Ascending aorta (tissue), 2 donors: ENCODE measurements at regions not wholly inside any gene's neighbourhood (a gene's known extent, or its start where the extent isn't known, plus 50 kb on each side); places are given as distances from the start of the nearest gene placed in this dataset.

Experiments
- DNase-seq, 2 donors: peaks; one replicate each; pipeline ENCODE4 v3.0.0-alpha.2; 2019; ENCODE audit warnings: low spot score in 2 of 2
- H3K27ac ChIP-seq, 2 donors: fragments of 200-600 bp; sonication (generic); one replicate each; pipeline ENCODE4 v1.5.1; 2016 to 2017; ENCODE audit warnings: mild to moderate bottlenecking in 1 of 2
- H3K27me3 ChIP-seq: fragments of 200-600 bp; sonication (generic); one replicate; pipeline ENCODE4 v1.5.1; 2017
- H3K36me3 ChIP-seq, 2 donors: fragments of 200-600 bp; sonication (generic); one replicate each; pipeline ENCODE4 v1.5.1; 2016
- H3K4me1 ChIP-seq, 2 donors: fragments of 200-600 bp; sonication (generic); one replicate each; pipeline ENCODE4 v1.5.1; 2016 to 2017; ENCODE audit warnings: mild to moderate bottlenecking in 1 of 2
- H3K4me3 ChIP-seq, 2 donors: fragments of 200-600 bp; sonication (generic); one replicate each; pipeline ENCODE4 v1.5.1; 2016 to 2017; ENCODE audit warnings: mild to moderate bottlenecking in 1 of 2
- H3K9me3 ChIP-seq, 2 donors: fragments of 200-600 bp; sonication (generic); one replicate each; pipeline ENCODE4 v1.5.1; 2016
- CTCF ChIP-seq, 3 experiments: fragments of 200-600 bp in 2 of 3; fragments of 450-650 bp in 1 of 3; sonication (generic) in 2 of 3; IDR thresholded peaks; one replicate each; pipeline ENCODE4 v1.5.1; 2016 to 2019; ENCODE audit warnings: antibody characterized with exemption in 3 of 3, mild to moderate bottlenecking in 1 of 3, moderate library complexity in 1 of 3
- intact Hi-C: fragments of 100-400 bp; cut with DNase I; formaldehyde crosslinking; loops from one replicate; pipeline ENCODE4 v1.15.1; 2023

- no peak for TF ChIP-seq CTCF (IDR thresholded peaks at IDR 0.05)
- intact Hi-C loops = no loop called here
- Histone ChIP-seq H3K27ac (no peak overlapping the region), H3K27me3 (no peaks in the 10 kb centered on the region), H3K9me3 (no peaks in the 10 kb centered on the region), H3K36me3 (no peaks in the 10 kb centered on the region), H3K4me3 (no peak overlapping the region), H3K4me1 (no peaks in the 10 kb centered on the region)
- no peak for DNase-seq
Measured at GRCh38 chr18:29465526-29465925, 1288.6 kb upstream of the CDH2 start.

GRCh38 chr18:29459972-29460371, 1283.0 kb upstream of the CDH2 start:
- H3K4me3 ChIP-seq = no peak overlapping the region
- intact Hi-C loops = no loop called here
- no peak overlapping the region for H3K27ac ChIP-seq
- H3K4me1 ChIP-seq = no peaks in the 10 kb centered on the region
- no peaks in the 10 kb centered on the region for H3K27me3 ChIP-seq
- no peaks in the 10 kb centered on the region for H3K36me3 ChIP-seq
- DNase-seq = no peak
- H3K9me3 ChIP-seq = no peaks in the 10 kb centered on the region
- no peak for TF ChIP-seq CTCF (IDR thresholded peaks at IDR 0.05)

- no peaks in the 10 kb centered on the region for H3K9me3 ChIP-seq
- H3K4me3 ChIP-seq = no peak overlapping the region
- H3K36me3 ChIP-seq = no peaks in the 10 kb centered on the region
- intact Hi-C loops = no loop called here
- H3K27me3 ChIP-seq = no peaks in the 10 kb centered on the region
- H3K4me1 ChIP-seq = no peaks in the 10 kb centered on the region
- no peak overlapping the region for H3K27ac ChIP-seq
- no peak for DNase-seq
- TF ChIP-seq CTCF (IDR thresholded peaks at IDR 0.05) = no peak
Measured at GRCh38 chr18:29457316-29457889, 1280.5 kb upstream of the CDH2 start.

GRCh38 chr18:29449424-29449823, 1272.5 kb upstream of the CDH2 start:
- H3K9me3 ChIP-seq = no peaks in the 10 kb centered on the region
- H3K36me3 ChIP-seq = no peaks in the 10 kb centered on the region
- H3K27ac ChIP-seq = no peak overlapping the region
- H3K4me1 ChIP-seq = no peaks in the 10 kb centered on the region
- no peak for DNase-seq
- no peak for TF ChIP-seq CTCF (IDR thresholded peaks at IDR 0.05)
- no peak overlapping the region for H3K4me3 ChIP-seq
- intact Hi-C loops = no loop called here
- no peaks in the 10 kb centered on the region for H3K27me3 ChIP-seq

GRCh38 chr18:29439398-29439797, 1262.5 kb upstream of the CDH2 start:
- intact Hi-C loops = no loop called here

More at GRCh38 chr18:29439398-29439797, 1262.5 kb upstream of the CDH2 start:
- Histone ChIP-seq H3K36me3 (no peaks in the 10 kb centered on the region), H3K4me3 (no peak overlapping the region), H3K27me3 (no peaks in the 10 kb centered on the region), H3K4me1 (no peaks in the 10 kb centered on the region), H3K27ac (no peak overlapping the region), H3K9me3 (no peaks in the 10 kb centered on the region)
- no peak for DNase-seq
- no peak for TF ChIP-seq CTCF (IDR thresholded peaks at IDR 0.05)
